Large intestine (tissue), 3 donors: ENCODE measurements at regions not wholly inside any gene's neighbourhood (a gene's known extent, or its start where the extent isn't known, plus 50 kb on each side); places are given as distances from the start of the nearest gene placed in this dataset.
"Not testable (repeated sequence)": the region's sequence is repeated elsewhere in the genome, so short reads cannot be mapped to it uniquely, and the experiment has no call there.

ENCODE experiments used
- DNase-seq, 2 donors: peaks; one replicate each; pipeline versions ENCODE4 v3.0.0 to v3.0.0-alpha.2; 2013
- H3K27ac ChIP-seq: one replicate; pipeline ENCODE4 v1.5.1; 2013; ENCODE audit warnings: low read length
- H3K27me3 ChIP-seq: 2 replicates; pipeline ENCODE4 v1.6.1; 2013; ENCODE audit warnings: low read length; ENCODE audit not compliant: control insufficient read depth, insufficient read depth
- H3K36me3 ChIP-seq: 2 replicates; pipeline ENCODE4 v1.6.1; 2013; ENCODE audit warnings: low read length; ENCODE audit not compliant: control insufficient read depth, insufficient read depth
- H3K4me1 ChIP-seq: one replicate; pipeline ENCODE4 v1.6.1; 2013; ENCODE audit warnings: low read length; ENCODE audit not compliant: control insufficient read depth, insufficient read depth
- H3K4me3 ChIP-seq: one replicate; pipeline ENCODE4 v1.5.1; 2013; ENCODE audit warnings: low read length
- H3K9me3 ChIP-seq: one replicate; pipeline ENCODE4 v1.6.1; 2013; ENCODE audit warnings: mild to moderate bottlenecking, low read depth, low read length, moderate library complexity; ENCODE audit not compliant: control insufficient read depth
- WGBS: methylation state at CpG from one replicate; pipeline ENCODE4 v1.1.5; 2013; ENCODE audit warnings: low lambda C conversion rate; ENCODE audit not compliant: insufficient coverage; 5-methylcytosine and 5-hydroxymethylcytosine counted together

GRCh38 chr6:27551607-27552006 is 78.7 kb upstream of the ZNF184 start:
- Histone ChIP-seq H3K9me3 (no peaks in the 10 kb centered on the region), H3K36me3 (no peaks in the 10 kb centered on the region), H3K4me3 (no peak overlapping the region), H3K27ac (no peak overlapping the region), H3K27me3 (peaks cover 74% of the 10 kb centered on the region), H3K4me1 (no peaks in the 10 kb centered on the region)
- no peak for DNase-seq
- 94% methylated on average over 2 of the region's 2 CpGs for WGBS

GRCh38 chr6:27550692-27551091 is 77.8 kb upstream of the ZNF184 start:
- Histone ChIP-seq H3K4me3 (no peak overlapping the region), H3K9me3 (no peaks in the 10 kb centered on the region), H3K4me1 (no peaks in the 10 kb centered on the region), H3K27ac (no peak overlapping the region), H3K36me3 (no peaks in the 10 kb centered on the region), H3K27me3 (peaks cover 74% of the 10 kb centered on the region)
- no peak for DNase-seq
- WGBS, result 85% methylated on average over 3 of the region's 3 CpGs

- peaks cover 76% of the 10 kb centered on the region for H3K27me3 ChIP-seq
These were observed 76.3 kb upstream of the ZNF184 start for GRCh38 chr6:27549241-27549598.

GRCh38 chr6:27547157-27548075 is 74.5 kb upstream of the ZNF184 start:
- WGBS, result 26% methylated on average over 3 of the region's 23 CpGs
- no peak overlapping the region for H3K27ac ChIP-seq

More at GRCh38 chr6:27549241-27549598, 76.3 kb upstream of the ZNF184 start:
- not testable (repeated sequence) for H3K4me1 ChIP-seq, H3K9me3 ChIP-seq, H3K27ac ChIP-seq, H3K36me3 ChIP-seq, DNase-seq, H3K4me3 ChIP-seq
- WGBS, result no CpG with 5 or more reads among the region's 14 CpGs

GRCh38 chr6:27546522-27546921 is 73.6 kb upstream of the ZNF184 start:
- Histone ChIP-seq H3K36me3 (no peaks in the 10 kb centered on the region), H3K27me3 (peaks cover 75% of the 10 kb centered on the region), H3K9me3 (no peaks in the 10 kb centered on the region), H3K4me1 (no peaks in the 10 kb centered on the region), H3K4me3 (no peak overlapping the region), H3K27ac (no peak overlapping the region)
- WGBS, result no CpG with 5 or more reads among the region's 7 CpGs
- DNase-seq, result no peak

More at GRCh38 chr6:27547157-27548075, 74.5 kb upstream of the ZNF184 start:
- H3K4me1 ChIP-seq, result no peaks in the 10 kb centered on the region
- no peaks in the 10 kb centered on the region for H3K36me3 ChIP-seq
- no peak overlapping the region for H3K4me3 ChIP-seq
- no peak for DNase-seq
- H3K27me3 ChIP-seq, result peaks cover 74% of the 10 kb centered on the region
- no peaks in the 10 kb centered on the region for H3K9me3 ChIP-seq

GRCh38 chr6:27545271-27546046 is 72.6 kb upstream of the ZNF184 start:
- DNase-seq, result peak; percentile 19 to 29
- no peaks in the 10 kb centered on the region for H3K4me1 ChIP-seq
- no peaks in the 10 kb centered on the region for H3K36me3 ChIP-seq
- no peak overlapping the region for H3K27ac ChIP-seq
- peaks cover 77% of the 10 kb centered on the region for H3K27me3 ChIP-seq
- no peak overlapping the region for H3K4me3 ChIP-seq
- H3K9me3 ChIP-seq, result no peaks in the 10 kb centered on the region
- no CpG with 5 or more reads among the region's 32 CpGs for WGBS

- H3K27ac ChIP-seq, result no peak overlapping the region
- no peak overlapping the region for H3K4me3 ChIP-seq
- no peaks in the 10 kb centered on the region for H3K4me1 ChIP-seq
- peaks cover 80% of the 10 kb centered on the region for H3K27me3 ChIP-seq
- no CpG with 5 or more reads among the region's 20 CpGs for WGBS
- peak in 1 of 2 donors; percentile 5 for DNase-seq
- no peaks in the 10 kb centered on the region for H3K9me3 ChIP-seq
- no peaks in the 10 kb centered on the region for H3K36me3 ChIP-seq
These were observed 71.8 kb upstream of the ZNF184 start for GRCh38 chr6:27544612-27545260.

- not testable (repeated sequence) for H3K4me1 ChIP-seq, H3K36me3 ChIP-seq, H3K27ac ChIP-seq, H3K9me3 ChIP-seq, H3K4me3 ChIP-seq, DNase-seq
- WGBS, result no CpG with 5 or more reads among the region's 20 CpGs
- H3K27me3 ChIP-seq, result peaks cover 84% of the 10 kb centered on the region
These were observed 71.2 kb upstream of the ZNF184 start for GRCh38 chr6:27544135-27544534.

- H3K9me3 ChIP-seq, result no peaks in the 10 kb centered on the region
- no peak overlapping the region for H3K4me3 ChIP-seq
- no peak for DNase-seq
- no peak overlapping the region for H3K27ac ChIP-seq
- H3K27me3 ChIP-seq, result peaks cover 81% of the 10 kb centered on the region
- WGBS, result no CpG with 5 or more reads among the region's 2 CpGs
- no peaks in the 10 kb centered on the region for H3K36me3 ChIP-seq
- H3K4me1 ChIP-seq, result no peaks in the 10 kb centered on the region
These were observed 69.6 kb upstream of the ZNF184 start for GRCh38 chr6:27542485-27542884.

GRCh38 chr6:27541933-27542297 is 69.0 kb upstream of the ZNF184 start:
- H3K4me1 ChIP-seq, result no peaks in the 10 kb centered on the region
- H3K36me3 ChIP-seq, result no peaks in the 10 kb centered on the region
- no CpG with 5 or more reads among the region's 5 CpGs for WGBS
- H3K9me3 ChIP-seq, result no peaks in the 10 kb centered on the region
- peaks cover 81% of the 10 kb centered on the region for H3K27me3 ChIP-seq
- DNase-seq, result no peak
- no peak overlapping the region for H3K4me3 ChIP-seq
- H3K27ac ChIP-seq, result no peak overlapping the region
